GM23338 (cell line): ENCODE measurements at regions not wholly inside any gene's neighbourhood (a gene's known extent, or its start where the extent isn't known, plus 50 kb on each side); places are given as distances from the start of the nearest gene placed in this dataset.

ENCODE experiments used
- CREB1 ChIP-seq: fragments of 250-450 bp; sonication (Bioruptor Pico); IDR thresholded peaks from 2 replicates; pipeline ENCODE4 v1.5.0; 2020; ENCODE audit warnings: low read depth, mild to moderate bottlenecking, moderate library complexity
- CTCF ChIP-seq, 2 experiments: fragments of 200-600 bp in 1 of 2; sonication (generic) in 1 of 2; conservative IDR thresholded peaks; 2 replicates each; pipeline versions ENCODE4 v1.5.1 to v1.6.1; 2016 to 2017; ENCODE audit warnings: antibody characterized with exemption in 2 of 2, low read depth in 2 of 2, mild to moderate bottlenecking in 2 of 2, moderate library complexity in 1 of 2

GRCh38 chr13:70809588-70809987 is 701.3 kb upstream of the KLHL1 start:
- no peak for TF ChIP-seq CTCF (conservative IDR thresholded peaks at IDR 0.05; ENCODE audit: low read depth in 2 of 2)
- no peak for TF ChIP-seq CREB1
